GM10266 (cell line): ENCODE measurements at regions not wholly inside any gene's neighbourhood (a gene's known extent, or its start where the extent isn't known, plus 50 kb on each side); places are given as distances from the start of the nearest gene placed in this dataset.

Experiments
- DNase-seq: peaks from one replicate; pipeline ENCODE4 v3.0.0; 2012; ENCODE audit errors: extremely low spot score
- TF ChIP-seq, protein P1 (sequence below): IDR thresholded peaks from 2 replicates; pipeline ENCODE4 v1.5.1; 2012; ENCODE audit warnings: mild to moderate bottlenecking, low read depth; ENCODE audit not compliant: control insufficient read depth, insufficient read depth; ENCODE audit errors: missing control alignments

DNA sequence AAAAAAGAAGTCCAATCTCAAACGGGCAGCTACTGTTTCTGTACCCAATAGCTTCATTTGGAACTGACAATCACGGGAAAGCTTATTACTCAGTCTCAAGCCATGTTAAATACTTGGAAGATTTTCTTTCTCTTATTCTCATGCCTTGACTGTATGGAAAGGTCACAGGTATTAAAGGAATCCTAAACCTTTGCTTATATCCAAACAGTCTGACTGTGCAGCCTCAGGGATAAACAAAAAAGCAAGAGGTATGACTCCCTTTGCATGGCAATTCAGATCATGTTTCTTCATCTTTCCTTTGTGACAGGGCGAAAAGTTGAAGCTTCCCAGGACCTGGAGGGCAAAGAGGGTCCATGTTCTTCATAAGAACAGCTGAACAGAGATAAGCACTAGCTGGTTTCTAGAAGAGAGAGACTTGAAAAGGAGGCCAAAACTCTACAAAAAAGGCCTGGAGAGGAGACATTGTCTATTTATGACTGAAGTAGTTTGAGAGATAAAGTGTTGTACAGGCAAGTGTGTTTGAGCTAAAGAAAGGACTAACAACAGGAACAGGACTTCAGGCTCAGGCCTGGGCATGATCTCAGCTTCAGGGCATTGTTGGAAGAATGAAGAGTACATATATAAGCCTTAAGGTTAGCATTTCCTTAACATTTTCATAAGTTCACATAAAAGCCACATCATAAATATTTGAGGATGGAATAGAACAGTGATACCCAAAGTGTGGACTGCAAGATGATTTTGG is 231.0 kb upstream of the THRB start:
- TF ChIP-seq, protein P1, sequence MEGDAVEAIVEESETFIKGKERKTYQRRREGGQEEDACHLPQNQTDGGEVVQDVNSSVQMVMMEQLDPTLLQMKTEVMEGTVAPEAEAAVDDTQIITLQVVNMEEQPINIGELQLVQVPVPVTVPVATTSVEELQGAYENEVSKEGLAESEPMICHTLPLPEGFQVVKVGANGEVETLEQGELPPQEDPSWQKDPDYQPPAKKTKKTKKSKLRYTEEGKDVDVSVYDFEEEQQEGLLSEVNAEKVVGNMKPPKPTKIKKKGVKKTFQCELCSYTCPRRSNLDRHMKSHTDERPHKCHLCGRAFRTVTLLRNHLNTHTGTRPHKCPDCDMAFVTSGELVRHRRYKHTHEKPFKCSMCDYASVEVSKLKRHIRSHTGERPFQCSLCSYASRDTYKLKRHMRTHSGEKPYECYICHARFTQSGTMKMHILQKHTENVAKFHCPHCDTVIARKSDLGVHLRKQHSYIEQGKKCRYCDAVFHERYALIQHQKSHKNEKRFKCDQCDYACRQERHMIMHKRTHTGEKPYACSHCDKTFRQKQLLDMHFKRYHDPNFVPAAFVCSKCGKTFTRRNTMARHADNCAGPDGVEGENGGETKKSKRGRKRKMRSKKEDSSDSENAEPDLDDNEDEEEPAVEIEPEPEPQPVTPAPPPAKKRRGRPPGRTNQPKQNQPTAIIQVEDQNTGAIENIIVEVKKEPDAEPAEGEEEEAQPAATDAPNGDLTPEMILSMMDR, result no peak
- DNase-seq, result no peak

DNA sequence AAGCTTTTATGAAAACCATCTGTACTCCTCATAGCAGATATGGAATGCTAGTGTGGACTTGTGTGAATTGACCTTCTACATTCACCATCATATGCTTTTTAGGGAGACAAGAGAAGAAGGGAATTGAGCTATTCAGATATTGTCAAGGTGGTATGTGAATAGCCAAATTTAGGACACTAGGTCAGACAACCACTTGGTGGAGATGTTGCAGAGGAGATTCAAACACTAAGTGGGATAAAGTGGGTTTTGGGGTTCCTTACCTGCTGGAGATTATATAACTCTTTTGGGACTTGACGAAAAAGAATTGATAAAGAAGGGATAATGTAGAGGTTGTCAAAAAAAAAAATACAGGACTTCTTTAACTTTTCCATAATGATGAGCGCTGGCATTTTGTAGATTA is 231.8 kb upstream of the THRB start:
- TF ChIP-seq, protein P1, result no peak
- DNase-seq, result no peak

DNA sequence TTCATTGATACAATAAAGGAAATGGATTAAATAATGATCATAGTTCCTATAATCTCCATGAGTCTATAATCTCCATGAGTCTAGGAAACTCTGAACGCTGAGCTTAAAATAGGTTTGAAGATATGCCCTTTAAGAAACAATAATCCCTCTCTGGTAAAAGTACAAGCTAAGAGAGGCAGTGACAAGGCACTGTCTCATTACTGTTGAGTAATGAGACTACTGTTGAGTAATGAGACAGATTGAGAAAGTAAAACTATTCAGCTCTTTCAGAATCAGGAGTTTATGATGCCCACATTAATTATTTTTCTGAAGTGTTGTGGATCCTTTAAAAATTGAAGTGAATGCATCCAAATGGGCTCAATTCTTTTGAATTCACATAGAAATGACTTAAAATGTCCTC is 235.5 kb upstream of the THRB start:
- TF ChIP-seq, protein P1, result no peak
- DNase-seq, result no peak

- no peak for DNase-seq
- TF ChIP-seq, protein P1, result no peak
Measured at GRCh38 chr3:24734019-24734418, 239.4 kb upstream of the THRB start.

DNA sequence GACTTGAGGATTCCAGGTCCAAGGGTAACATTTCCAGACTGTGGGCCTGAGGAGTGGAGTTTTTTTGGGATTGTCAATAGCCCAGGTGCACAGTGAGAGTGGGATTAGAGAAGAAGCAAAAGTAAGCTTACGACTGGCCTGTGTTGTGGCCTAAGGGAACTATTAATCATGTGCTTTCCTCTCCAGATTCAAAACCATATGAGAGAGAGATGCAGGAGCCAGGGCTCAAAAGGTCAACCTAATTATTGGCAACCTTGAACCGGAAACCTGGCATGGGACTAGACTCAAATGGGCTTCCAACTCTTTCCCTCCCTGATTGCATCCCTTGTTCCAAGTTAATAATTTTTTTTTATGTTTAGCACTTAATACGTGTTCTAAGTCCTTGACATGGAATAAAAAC is 242.1 kb upstream of the THRB start:
- TF ChIP-seq, protein P1, result no peak
- no peak for DNase-seq

DNA sequence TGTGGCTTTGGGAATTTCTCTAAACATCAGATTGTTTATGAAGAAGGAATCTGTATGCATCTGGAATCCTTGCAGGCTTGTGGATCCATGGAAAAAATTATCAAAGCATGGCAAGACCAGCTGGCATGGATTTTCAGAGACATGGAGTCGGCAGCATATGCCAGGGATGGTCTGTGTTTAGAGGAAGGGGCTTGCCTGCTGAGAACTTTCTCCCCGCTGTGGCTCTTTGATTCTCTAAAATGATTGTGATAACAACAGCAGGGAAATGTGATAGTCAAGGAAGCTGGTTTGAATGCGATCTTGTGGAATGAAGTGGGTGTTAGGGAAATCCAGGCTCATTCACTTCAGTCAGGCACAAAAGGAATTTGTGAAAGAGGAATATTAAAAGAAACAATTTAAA is 245.7 kb upstream of the THRB start:
- no peak for DNase-seq
- TF ChIP-seq, protein P1, result no peak

DNA sequence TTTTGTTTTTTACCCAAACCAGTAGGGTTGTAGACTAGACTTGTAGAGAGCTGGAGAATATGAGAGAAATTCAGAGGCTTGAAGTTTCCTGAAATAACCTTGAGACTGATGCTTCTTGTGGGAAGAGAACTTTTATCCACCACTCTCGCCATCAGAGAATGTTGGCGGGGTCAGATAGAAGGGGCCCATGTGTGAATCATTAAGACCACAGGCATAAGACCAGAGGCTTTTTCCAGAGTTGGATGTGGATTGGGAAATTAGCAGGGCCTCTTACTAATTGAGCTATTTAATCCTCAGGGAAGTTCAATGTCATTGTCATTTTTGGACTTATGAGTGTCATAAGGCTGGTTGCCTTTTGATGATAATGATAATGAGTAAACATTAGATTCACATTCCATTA is 246.9 kb upstream of the THRB start:
- TF ChIP-seq, protein P1, result no peak

More for the DNA sequence above, 246.9 kb upstream of the THRB start:
- DNase-seq, result no peak
